ENCODE measurements at regions not wholly inside any gene's neighbourhood (a gene's known extent, or its start where the extent isn't known, plus 50 kb on each side); places are given as distances from the start of the nearest gene placed in this dataset.

DNA sequence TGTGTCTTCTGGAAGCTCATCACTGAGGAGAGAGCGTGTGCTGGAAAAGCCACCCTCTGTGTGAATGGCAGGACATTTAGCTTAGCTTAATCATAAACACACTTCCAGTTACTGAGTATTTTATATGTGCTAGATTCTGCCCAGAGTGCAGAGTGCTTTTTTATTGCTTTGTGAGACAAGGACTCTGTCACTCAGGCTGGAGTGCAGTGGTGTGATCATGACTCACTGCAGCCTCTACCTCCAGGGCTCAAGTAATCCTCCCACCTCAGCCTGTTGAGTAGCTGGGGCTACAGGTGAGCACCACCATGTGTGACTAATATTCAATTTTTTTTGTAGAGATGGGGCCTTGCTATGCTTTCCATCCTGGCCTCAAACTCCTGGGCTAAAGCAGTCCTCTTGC is 61.4 kb upstream of the IRX3 start:
- Histone ChIP-seq H3K9me3 (replicated peaks) (peaks cover 5% of the 10 kb centered on the region), H3K27ac (replicated peaks) (no peak overlapping the region), H3K36me3 (no peaks in the 10 kb centered on the region), H3K4me3 (no peak overlapping the region), H3K4me1 (no peaks in the 10 kb centered on the region), H3K27me3 (ENCODE audit: low read depth) (no peaks in the 10 kb centered on the region)
- DNase-seq: no peak
- TF ChIP-seq, protein P1, sequence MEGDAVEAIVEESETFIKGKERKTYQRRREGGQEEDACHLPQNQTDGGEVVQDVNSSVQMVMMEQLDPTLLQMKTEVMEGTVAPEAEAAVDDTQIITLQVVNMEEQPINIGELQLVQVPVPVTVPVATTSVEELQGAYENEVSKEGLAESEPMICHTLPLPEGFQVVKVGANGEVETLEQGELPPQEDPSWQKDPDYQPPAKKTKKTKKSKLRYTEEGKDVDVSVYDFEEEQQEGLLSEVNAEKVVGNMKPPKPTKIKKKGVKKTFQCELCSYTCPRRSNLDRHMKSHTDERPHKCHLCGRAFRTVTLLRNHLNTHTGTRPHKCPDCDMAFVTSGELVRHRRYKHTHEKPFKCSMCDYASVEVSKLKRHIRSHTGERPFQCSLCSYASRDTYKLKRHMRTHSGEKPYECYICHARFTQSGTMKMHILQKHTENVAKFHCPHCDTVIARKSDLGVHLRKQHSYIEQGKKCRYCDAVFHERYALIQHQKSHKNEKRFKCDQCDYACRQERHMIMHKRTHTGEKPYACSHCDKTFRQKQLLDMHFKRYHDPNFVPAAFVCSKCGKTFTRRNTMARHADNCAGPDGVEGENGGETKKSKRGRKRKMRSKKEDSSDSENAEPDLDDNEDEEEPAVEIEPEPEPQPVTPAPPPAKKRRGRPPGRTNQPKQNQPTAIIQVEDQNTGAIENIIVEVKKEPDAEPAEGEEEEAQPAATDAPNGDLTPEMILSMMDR (IDR thresholded peaks at IDR 0.05; ENCODE audit: borderline replicate concordance): no peak
- intact Hi-C loops (cut with micrococcal nuclease): no loop called here

DNA sequence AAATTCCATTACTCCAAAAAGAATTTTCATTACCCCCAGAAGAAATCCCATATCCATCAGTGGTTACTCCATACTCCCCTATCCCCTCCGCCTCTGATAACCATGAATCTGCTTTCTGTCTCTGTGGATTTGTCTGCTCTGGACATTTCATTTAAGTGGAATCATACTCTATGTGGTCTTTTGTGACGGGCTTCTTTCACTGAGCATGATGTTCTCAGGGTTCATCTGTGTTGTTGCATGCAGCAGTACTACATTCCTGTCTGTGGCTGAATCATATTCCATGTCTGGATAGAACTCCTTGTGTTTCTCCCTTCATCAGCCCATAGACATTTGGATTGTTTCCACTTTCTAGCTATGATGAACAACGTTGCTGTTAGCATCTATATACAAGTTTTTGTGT is 59.5 kb upstream of the IRX3 start:
- TF ChIP-seq, protein P1 (IDR thresholded peaks at IDR 0.05; ENCODE audit: borderline replicate concordance): no peak
- no peak overlapping the region for H3K4me3 ChIP-seq
- H3K9me3 ChIP-seq (replicated peaks): peaks cover 5% of the 10 kb centered on the region
- intact Hi-C loops (cut with micrococcal nuclease): no loop called here
- H3K36me3 ChIP-seq: no peaks in the 10 kb centered on the region
- no peaks in the 10 kb centered on the region for H3K27me3 ChIP-seq (ENCODE audit: low read depth)
- no peak for DNase-seq
- no peak overlapping the region for H3K27ac ChIP-seq (replicated peaks)
- no peaks in the 10 kb centered on the region for H3K4me1 ChIP-seq

DNA sequence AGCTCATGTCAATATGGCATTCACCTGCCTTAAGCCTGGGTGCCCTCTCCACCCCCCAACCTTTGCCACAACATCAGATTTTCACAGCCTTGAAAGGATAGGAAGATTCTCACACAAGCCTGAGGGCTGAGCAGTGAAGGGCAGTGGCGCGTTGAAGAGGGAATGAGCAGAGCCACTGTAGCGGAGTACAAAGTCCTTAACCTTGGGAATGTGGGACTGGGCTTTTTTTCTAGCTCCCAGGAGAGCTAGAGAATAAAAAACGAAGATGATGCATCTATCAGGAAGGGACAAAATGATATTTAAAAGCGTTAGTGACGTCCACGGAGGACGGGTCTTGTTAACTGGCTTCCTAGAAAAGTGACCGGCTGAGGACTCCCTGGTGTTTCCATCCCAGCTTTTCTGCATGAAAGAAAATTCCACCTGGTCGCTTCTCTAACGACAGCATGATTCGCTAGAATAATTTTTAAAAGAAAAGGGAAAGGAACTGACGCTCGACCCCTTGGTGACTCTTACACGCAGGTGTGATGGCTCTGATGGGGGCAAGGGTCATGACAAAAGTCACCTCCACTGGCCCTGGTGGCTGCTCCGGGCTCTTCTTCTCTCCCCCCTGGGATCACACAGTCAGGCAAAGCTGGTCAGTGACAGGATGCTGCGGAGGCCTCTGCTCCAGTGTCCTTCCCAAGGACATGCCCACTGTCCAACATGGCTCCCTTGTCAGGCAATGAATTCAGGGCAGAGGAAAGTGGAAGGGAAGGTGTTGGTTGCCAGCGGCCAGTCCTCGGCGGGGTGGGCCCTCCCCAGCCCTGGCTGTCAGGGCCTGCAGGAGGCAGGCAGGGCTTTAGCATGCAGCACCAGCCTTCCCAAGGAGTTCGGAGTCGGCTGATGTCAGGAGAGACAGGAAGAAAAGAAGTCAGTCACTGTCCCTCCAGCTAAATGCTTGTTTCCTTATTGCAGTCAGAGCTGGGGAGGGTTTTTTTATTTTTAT is 58.4 kb upstream of the IRX3 start:
- H3K9me3 ChIP-seq (replicated peaks): peaks cover 5% of the 10 kb centered on the region

DNA sequence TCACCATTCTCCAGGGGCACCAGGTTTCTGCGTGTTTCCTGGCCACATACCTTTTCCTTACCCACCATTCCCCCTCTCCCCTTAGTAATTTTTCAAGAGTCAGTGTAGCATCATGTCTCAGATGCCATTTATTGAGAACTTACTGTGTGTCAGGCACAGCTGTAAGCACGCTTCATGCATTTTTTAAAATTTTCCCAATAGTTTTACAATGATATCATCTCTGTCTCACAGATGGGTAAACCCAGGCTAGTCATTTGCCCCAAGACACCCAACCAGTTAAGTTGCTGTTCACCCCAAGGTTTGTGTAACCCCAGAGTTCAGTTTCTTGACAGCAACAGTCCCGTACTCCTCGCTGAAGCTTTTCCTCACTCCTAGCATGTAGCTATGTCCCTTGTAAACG is 56.4 kb upstream of the IRX3 start:
- DNase-seq: no peak
- Histone ChIP-seq H3K9me3 (replicated peaks) (no peaks in the 10 kb centered on the region), H3K27ac (replicated peaks) (no peak overlapping the region), H3K4me1 (no peaks in the 10 kb centered on the region), H3K27me3 (ENCODE audit: low read depth) (peaks cover 17% of the 10 kb centered on the region), H3K36me3 (no peaks in the 10 kb centered on the region), H3K4me3 (no peak overlapping the region)
- TF ChIP-seq, protein P1 (IDR thresholded peaks at IDR 0.05; ENCODE audit: borderline replicate concordance): no peak
- intact Hi-C loops (cut with micrococcal nuclease): no loop called here

More for the DNA sequence above, 58.4 kb upstream of the IRX3 start:
- H3K4me1 ChIP-seq: no peaks in the 10 kb centered on the region
- intact Hi-C loops (cut with micrococcal nuclease): no loop called here
- peaks cover 5% of the 10 kb centered on the region for H3K27me3 ChIP-seq (ENCODE audit: low read depth)
- no peak for DNase-seq
- no peak overlapping the region for H3K4me3 ChIP-seq
- TF ChIP-seq, protein P1 (IDR thresholded peaks at IDR 0.05; ENCODE audit: borderline replicate concordance): no peak
- no peak overlapping the region for H3K27ac ChIP-seq (replicated peaks)
- H3K36me3 ChIP-seq: no peaks in the 10 kb centered on the region

DNA sequence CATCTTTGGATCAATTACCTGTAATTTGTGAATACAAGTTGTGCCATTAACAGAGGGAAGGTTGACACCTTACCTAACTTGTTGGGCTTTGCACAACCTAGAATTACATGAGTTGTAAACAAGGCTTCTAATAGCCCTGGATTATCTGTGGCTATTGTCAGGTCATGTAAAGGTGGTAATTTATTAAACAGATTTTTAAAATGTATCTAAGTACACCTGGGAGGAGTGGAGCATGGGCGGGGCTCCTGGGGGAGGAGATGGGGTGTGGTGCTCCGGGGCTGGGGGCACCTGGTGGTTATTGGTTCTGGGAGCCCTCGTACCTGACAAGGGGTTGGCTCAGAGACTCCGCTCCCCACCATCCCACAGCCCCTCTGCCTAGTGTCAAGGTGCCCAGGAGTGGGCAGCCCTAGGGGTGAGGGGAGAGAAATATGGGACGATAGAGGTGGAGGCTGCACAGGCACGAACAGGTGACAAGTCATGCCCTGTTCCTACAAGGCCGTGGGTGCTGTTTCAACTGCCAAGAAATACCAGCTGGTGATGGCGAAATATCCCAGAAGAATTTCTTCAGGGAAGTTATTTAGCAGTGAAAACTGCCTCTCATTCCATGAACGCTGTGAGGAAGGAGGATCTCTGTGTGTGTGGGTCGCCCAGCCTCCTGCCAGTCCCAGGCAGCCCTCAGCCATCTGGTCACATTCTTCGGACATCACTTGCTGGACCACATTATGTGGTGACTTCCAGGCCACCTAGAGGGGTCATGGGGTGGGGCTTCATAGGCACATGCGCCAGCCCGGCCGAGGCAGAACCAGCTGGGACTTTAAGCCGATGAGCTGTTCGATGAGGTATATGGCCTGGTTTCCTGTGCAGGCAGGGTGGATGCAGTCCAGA is 55.5 kb upstream of the IRX3 start:
- no peaks in the 10 kb centered on the region for H3K4me1 ChIP-seq
- DNase-seq: no peak
- peaks cover 17% of the 10 kb centered on the region for H3K27me3 ChIP-seq (ENCODE audit: low read depth)
- H3K36me3 ChIP-seq: no peaks in the 10 kb centered on the region
- intact Hi-C loops (cut with micrococcal nuclease): no loop called here
- no peaks in the 10 kb centered on the region for H3K9me3 ChIP-seq (replicated peaks)
- TF ChIP-seq, protein P1 (IDR thresholded peaks at IDR 0.05; ENCODE audit: borderline replicate concordance): no peak
- H3K27ac ChIP-seq (replicated peaks): no peak overlapping the region
- no peak overlapping the region for H3K4me3 ChIP-seq
